Lower leg skin (tissue), 3 donors: ENCODE measurements at regions not wholly inside any gene's neighbourhood (a gene's known extent, or its start where the extent isn't known, plus 50 kb on each side); places are given as distances from the start of the nearest gene placed in this dataset.

Source experiments
- POLR2A ChIP-seq, 2 donors: fragments of 450-650 bp; IDR thresholded peaks; one replicate each; pipeline ENCODE4 v1.6.1; 2016 to 2017; ENCODE audit warnings: antibody characterized with exemption in 2 of 2, mild to moderate bottlenecking in 1 of 2, moderate library complexity in 1 of 2
- TF ChIP-seq, protein P1 (sequence below), 3 donors: fragments of 450-650 bp; IDR thresholded peaks; one replicate each; pipeline ENCODE4 v1.5.1; 2016; ENCODE audit warnings: antibody characterized with exemption in 3 of 3, mild to moderate bottlenecking in 3 of 3, moderate library complexity in 2 of 3

DNA sequence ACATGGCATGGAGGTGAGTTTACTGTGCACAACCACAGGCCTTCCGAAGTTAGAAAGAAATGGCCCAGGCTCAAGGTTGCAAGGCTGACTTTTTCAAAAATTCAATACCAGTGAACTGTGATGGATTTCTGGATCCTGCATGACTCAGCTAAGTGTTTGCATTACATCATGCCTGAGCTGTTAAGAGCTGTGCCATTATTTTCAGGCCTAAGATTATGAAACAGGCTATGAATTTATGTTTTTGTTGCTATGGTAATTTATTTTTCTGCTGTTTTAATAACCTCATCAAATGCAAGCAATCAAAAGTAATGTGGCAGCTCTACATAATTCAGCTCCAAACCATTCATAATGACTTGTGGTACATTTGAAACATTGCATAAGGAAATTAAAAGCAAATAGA is 457.7 kb upstream of the TMEM132C start:
- TF ChIP-seq, protein P1, sequence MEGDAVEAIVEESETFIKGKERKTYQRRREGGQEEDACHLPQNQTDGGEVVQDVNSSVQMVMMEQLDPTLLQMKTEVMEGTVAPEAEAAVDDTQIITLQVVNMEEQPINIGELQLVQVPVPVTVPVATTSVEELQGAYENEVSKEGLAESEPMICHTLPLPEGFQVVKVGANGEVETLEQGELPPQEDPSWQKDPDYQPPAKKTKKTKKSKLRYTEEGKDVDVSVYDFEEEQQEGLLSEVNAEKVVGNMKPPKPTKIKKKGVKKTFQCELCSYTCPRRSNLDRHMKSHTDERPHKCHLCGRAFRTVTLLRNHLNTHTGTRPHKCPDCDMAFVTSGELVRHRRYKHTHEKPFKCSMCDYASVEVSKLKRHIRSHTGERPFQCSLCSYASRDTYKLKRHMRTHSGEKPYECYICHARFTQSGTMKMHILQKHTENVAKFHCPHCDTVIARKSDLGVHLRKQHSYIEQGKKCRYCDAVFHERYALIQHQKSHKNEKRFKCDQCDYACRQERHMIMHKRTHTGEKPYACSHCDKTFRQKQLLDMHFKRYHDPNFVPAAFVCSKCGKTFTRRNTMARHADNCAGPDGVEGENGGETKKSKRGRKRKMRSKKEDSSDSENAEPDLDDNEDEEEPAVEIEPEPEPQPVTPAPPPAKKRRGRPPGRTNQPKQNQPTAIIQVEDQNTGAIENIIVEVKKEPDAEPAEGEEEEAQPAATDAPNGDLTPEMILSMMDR (IDR thresholded peaks at IDR 0.05) = no peak
- no peak for TF ChIP-seq POLR2A (IDR thresholded peaks at IDR 0.05)
